ENCODE measurements at regions not wholly inside any gene's neighbourhood (a gene's known extent, or its start where the extent isn't known, plus 50 kb on each side); places are given as distances from the start of the nearest gene placed in this dataset.

DNA sequence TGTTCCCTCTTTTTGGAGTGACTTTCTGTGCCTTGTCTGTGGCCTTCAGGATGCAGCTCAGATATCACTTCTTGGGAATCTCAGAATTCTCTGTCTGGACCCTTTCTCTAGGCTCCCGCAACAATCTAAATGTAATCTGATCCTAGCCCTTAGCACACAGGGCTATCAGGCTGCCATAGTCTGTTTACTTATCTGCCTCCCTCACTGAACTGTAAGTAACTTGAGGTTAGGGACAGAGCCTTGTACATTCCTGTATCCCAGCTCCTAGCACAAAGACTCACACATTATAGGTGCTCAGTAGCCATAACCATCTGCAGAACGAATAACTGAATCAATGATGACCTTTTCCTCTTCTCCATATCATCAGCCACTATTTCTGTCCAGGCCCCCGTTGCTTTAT lies 69.5 kb downstream of the RTL9 start:
- no TSS peak for BruUV-seq (replicated peaks)
- H3K36me3 ChIP-seq (ENCODE audit: control insufficient read depth in 2 of 2, extremely low read depth in 1 of 2, insufficient read depth in 2 of 2, low read length in 2 of 2) = no peaks in the 10 kb centered on the region
- no peak overlapping the region for H3K4me2 ChIP-seq (ENCODE audit: insufficient read depth, low read length)
- H3K9me1 ChIP-seq (replicated peaks; ENCODE audit: control insufficient read depth, extremely low read depth, insufficient read depth, low read length) = no peaks in the 10 kb centered on the region
- intact Hi-C loops (cut with micrococcal nuclease) = no loop called here
- H3K27me3 ChIP-seq (ENCODE audit: control insufficient read depth in 2 of 2, insufficient read depth in 2 of 2, low read length in 2 of 2) = peaks cover 0 to 3% of the 10 kb centered on the region in 2 experiments
- H3K9ac ChIP-seq (replicated peaks; ENCODE audit: extremely low read depth, insufficient read depth, low read length) = no peak overlapping the region
- dilution Hi-C loops (cut with MboI; ENCODE audit: extremely low pct_ligation_motif_present, low sequenced_read_pairs) = no loop called here
- TF ChIP-seq GATA2 (IDR thresholded peaks at IDR 0.05; ENCODE audit: insufficient read depth, insufficient read length, low read depth, low read length) (no peak), FOS (IDR thresholded peaks at IDR 0.05; ENCODE audit: borderline replicate concordance, insufficient read depth, low read length) (no peak), JUN (IDR thresholded peaks at IDR 0.05; ENCODE audit: borderline replicate concordance, insufficient read depth, insufficient read length, low read depth) (no peak), POLR2AphosphoS5 (IDR thresholded peaks at IDR 0.05; ENCODE audit: insufficient read depth, low read depth, low read length) (no peak), EZH2 (IDR thresholded peaks at IDR 0.05; ENCODE audit: borderline replicate concordance, low read depth, low read length, severe bottlenecking) (no peak), MYC (IDR thresholded peaks at IDR 0.05; ENCODE audit: low read depth, low read length) (no peak), POLR2A (IDR thresholded peaks at IDR 0.05; ENCODE audit: low read depth, low read length) (no peak)
- TF ChIP-seq, protein P1, sequence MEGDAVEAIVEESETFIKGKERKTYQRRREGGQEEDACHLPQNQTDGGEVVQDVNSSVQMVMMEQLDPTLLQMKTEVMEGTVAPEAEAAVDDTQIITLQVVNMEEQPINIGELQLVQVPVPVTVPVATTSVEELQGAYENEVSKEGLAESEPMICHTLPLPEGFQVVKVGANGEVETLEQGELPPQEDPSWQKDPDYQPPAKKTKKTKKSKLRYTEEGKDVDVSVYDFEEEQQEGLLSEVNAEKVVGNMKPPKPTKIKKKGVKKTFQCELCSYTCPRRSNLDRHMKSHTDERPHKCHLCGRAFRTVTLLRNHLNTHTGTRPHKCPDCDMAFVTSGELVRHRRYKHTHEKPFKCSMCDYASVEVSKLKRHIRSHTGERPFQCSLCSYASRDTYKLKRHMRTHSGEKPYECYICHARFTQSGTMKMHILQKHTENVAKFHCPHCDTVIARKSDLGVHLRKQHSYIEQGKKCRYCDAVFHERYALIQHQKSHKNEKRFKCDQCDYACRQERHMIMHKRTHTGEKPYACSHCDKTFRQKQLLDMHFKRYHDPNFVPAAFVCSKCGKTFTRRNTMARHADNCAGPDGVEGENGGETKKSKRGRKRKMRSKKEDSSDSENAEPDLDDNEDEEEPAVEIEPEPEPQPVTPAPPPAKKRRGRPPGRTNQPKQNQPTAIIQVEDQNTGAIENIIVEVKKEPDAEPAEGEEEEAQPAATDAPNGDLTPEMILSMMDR (IDR thresholded peaks at IDR 0.05; ENCODE audit: extremely low read depth in 1 of 2, insufficient read depth in 1 of 2, low read depth in 1 of 2, low read length in 2 of 2) = no peak
- TF ChIP-seq, protein P2, sequence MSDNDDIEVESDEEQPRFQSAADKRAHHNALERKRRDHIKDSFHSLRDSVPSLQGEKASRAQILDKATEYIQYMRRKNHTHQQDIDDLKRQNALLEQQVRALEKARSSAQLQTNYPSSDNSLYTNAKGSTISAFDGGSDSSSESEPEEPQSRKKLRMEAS (IDR thresholded peaks at IDR 0.05; ENCODE audit: insufficient read depth, insufficient read length) = no peak
- H4K20me1 ChIP-seq (replicated peaks; ENCODE audit: control insufficient read depth, extremely low read depth, insufficient read depth, low read length) = no peaks in the 10 kb centered on the region
- H3K79me2 ChIP-seq (ENCODE audit: control insufficient read depth, insufficient read depth, low read length) = no peaks in the 10 kb centered on the region
- H3K9me3 ChIP-seq (replicated peaks; ENCODE audit: control insufficient read depth, insufficient read depth, low read length) = no peaks in the 10 kb centered on the region
- H3K4me3 ChIP-seq (replicated peaks in 1 of 3; ENCODE audit: insufficient read depth in 1 of 3, low read depth in 1 of 3, low read length in 3 of 3) = no peak overlapping the region
- ChIA-PET POLR2A (no interaction called here), CTCF (no interaction called here)
- no peak overlapping the region for H2AFZ ChIP-seq (ENCODE audit: low read depth, low read length)
- FAIRE-seq = no peak
- no peaks in the 10 kb centered on the region for H3K4me1 ChIP-seq (ENCODE audit: control insufficient read depth, extremely low read depth, insufficient read depth, low read length)
- no peak overlapping the region for H3K27ac ChIP-seq (ENCODE audit: insufficient read depth, low read depth, low read length)
- no peak for DNase-seq (ENCODE audit: low read depth, low spot score)
